HG03354 (cell line): ENCODE measurements at regions not wholly inside any gene's neighbourhood (a gene's known extent, or its start where the extent isn't known, plus 50 kb on each side); places are given as distances from the start of the nearest gene placed in this dataset.
"Not testable (repeated sequence)": the region's sequence is repeated elsewhere in the genome, so short reads cannot be mapped to it uniquely, and the experiment has no call there.

Experiments
- ATAC-seq: cut with Tn5 transposase; IDR thresholded peaks from one replicate; pipeline ENCODE4 v1.9.1; 2021; ENCODE audit warnings: mild to moderate bottlenecking; ENCODE audit not compliant: unreplicated experiment, poor library complexity, severe bottlenecking

- no peak for ATAC-seq
These were observed 200.5 kb upstream of the IRS2 start for GRCh38 chr13:109986851-109987250.

- ATAC-seq = no peak
These were observed 199.6 kb upstream of the IRS2 start for GRCh38 chr13:109985871-109986450.

- no peak for ATAC-seq
These were observed 197.1 kb upstream of the IRS2 start for GRCh38 chr13:109983447-109983846.

- no peak for ATAC-seq
These were observed 194.6 kb upstream of the IRS2 start for GRCh38 chr13:109981000-109981399.

- not testable (repeated sequence) for ATAC-seq
These were observed 193.3 kb upstream of the IRS2 start for GRCh38 chr13:109979676-109980075.

GRCh38 chr13:109979228-109979627 lies 192.8 kb upstream of the IRS2 start:
- no peak for ATAC-seq

GRCh38 chr13:109977212-109977968 lies 191.0 kb upstream of the IRS2 start:
- no peak for ATAC-seq

GRCh38 chr13:109976206-109976997 lies 190.0 kb upstream of the IRS2 start:
- no peak for ATAC-seq

- no peak for ATAC-seq
These were observed 188.0 kb upstream of the IRS2 start for GRCh38 chr13:109974354-109974753.

- ATAC-seq = no peak
These were observed 186.9 kb upstream of the IRS2 start for GRCh38 chr13:109973279-109973678.

- no peak for ATAC-seq
These were observed 185.2 kb upstream of the IRS2 start for GRCh38 chr13:109971456-109972090.

GRCh38 chr13:109971006-109971405 lies 184.6 kb upstream of the IRS2 start:
- ATAC-seq = no peak

- ATAC-seq = no peak
These were observed 182.6 kb upstream of the IRS2 start for GRCh38 chr13:109968876-109969577.

- ATAC-seq = no peak
These were observed 177.7 kb upstream of the IRS2 start for GRCh38 chr13:109963960-109964563.

- no peak for ATAC-seq
These were observed 177.0 kb upstream of the IRS2 start for GRCh38 chr13:109963384-109963783.

GRCh38 chr13:109959903-109960302 lies 173.5 kb upstream of the IRS2 start:
- ATAC-seq = no peak

- no peak for ATAC-seq
These were observed 171.5 kb upstream of the IRS2 start for GRCh38 chr13:109957875-109958274.

GRCh38 chr13:109955598-109955997 lies 169.2 kb upstream of the IRS2 start:
- no peak for ATAC-seq

GRCh38 chr13:109954441-109954840 lies 168.1 kb upstream of the IRS2 start:
- no peak for ATAC-seq
